ENCODE measurements at regions not wholly inside any gene's neighbourhood (a gene's known extent, or its start where the extent isn't known, plus 50 kb on each side); places are given as distances from the start of the nearest gene placed in this dataset.

DNA sequence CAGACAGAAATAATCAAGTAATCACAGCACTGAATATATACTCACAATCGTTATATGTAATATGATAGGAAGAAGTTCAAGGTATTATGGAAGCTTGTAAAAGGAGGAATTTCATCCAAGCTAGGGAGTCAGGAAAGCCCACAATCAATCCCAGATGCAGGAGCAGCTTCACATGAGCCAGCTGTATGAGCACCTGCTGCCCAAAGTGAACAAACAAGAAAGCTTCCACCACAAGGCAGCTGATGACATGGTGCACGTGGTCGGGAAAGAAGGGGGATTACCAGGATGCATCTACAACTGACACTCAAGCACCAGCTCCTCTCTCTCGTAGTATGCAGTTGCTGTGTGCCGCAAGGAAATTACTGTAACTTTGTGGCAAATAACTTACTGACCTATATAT lies 225.2 kb downstream of the XPNPEP1 start:
- Histone ChIP-seq H3K27ac (ENCODE audit: low read depth, low read length) (no peak overlapping the region), H3K9ac (ENCODE audit: low read depth in 1 of 2, low read length in 2 of 2) (no peak overlapping the region), H3K27me3 (ENCODE audit: control insufficient read depth in 1 of 2, insufficient read depth in 2 of 2, low read length in 2 of 2) (no peaks in the 10 kb centered on the region), H3K4me1 (ENCODE audit: control insufficient read depth in 1 of 2, insufficient read depth in 2 of 2, low read length in 2 of 2) (no peaks in the 10 kb centered on the region), H3K36me3 (ENCODE audit: control insufficient read depth in 1 of 2, insufficient read depth in 2 of 2, low read length in 2 of 2) (no peaks in the 10 kb centered on the region), H3K9me3 (ENCODE audit: control insufficient read depth in 1 of 2, low read length in 2 of 2) (no peaks in the 10 kb centered on the region), H3K4me3 (ENCODE audit: low read depth in 1 of 2, low read length in 2 of 2) (no peak overlapping the region)

DNA sequence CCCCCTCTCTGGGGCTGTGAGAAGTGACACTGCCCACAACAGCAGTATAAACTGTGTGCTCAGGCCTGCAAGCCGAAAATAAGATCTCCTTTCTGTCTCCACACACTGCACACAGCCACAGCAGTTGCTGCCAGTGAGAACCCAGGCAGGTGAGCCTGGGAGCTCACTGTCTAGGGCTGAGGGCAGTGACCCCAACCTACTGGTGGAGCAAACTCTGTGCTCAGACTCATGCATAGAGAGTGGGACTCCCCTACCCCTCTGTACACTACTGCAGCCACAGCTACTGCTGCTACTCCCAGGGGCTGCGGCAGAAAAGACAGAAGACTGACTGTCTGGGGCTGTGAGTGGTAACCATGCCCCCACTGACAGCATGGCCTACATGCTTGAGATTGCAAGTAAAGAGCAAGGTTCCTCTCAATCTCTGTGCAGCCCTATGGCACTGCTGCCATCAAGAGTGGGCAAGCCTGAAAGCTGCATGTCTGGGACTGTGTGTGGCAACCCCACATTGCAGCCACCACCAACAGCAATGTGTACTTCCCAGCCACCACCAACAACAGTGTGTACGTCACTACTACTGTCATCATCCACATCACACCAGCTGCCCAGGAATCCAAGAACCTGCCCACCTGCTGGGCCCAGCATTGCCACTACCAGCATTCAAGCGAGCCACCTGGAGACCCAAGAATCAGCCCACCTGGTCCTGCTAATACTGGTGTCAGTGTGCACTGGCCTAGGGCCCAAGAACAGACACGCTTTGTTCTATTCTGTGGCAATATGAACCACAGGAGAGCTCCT lies 226.1 kb downstream of the XPNPEP1 start:
- H3K27ac ChIP-seq (ENCODE audit: low read depth, low read length): no peak overlapping the region
- H3K4me1 ChIP-seq (ENCODE audit: control insufficient read depth in 1 of 2, insufficient read depth in 2 of 2, low read length in 2 of 2): no peaks in the 10 kb centered on the region
- H3K4me3 ChIP-seq (ENCODE audit: low read depth in 1 of 2, low read length in 2 of 2): no peak overlapping the region
- H3K9ac ChIP-seq (ENCODE audit: low read depth in 1 of 2, low read length in 2 of 2): no peak overlapping the region
- H3K36me3 ChIP-seq (ENCODE audit: control insufficient read depth in 1 of 2, insufficient read depth in 2 of 2, low read length in 2 of 2): no peaks in the 10 kb centered on the region
- H3K9me3 ChIP-seq (ENCODE audit: control insufficient read depth in 1 of 2, low read length in 2 of 2): no peaks in the 10 kb centered on the region
- H3K27me3 ChIP-seq (ENCODE audit: control insufficient read depth in 1 of 2, insufficient read depth in 2 of 2, low read length in 2 of 2): no peaks in the 10 kb centered on the region

GRCh38 chr10:109696462-109696861 lies 226.8 kb downstream of the XPNPEP1 start:
- Histone ChIP-seq H3K9ac (ENCODE audit: low read depth in 1 of 2, low read length in 2 of 2) (no peak overlapping the region), H3K4me1 (ENCODE audit: control insufficient read depth in 1 of 2, insufficient read depth in 2 of 2, low read length in 2 of 2) (no peaks in the 10 kb centered on the region), H3K27ac (ENCODE audit: low read depth, low read length) (no peak overlapping the region), H3K9me3 (ENCODE audit: control insufficient read depth in 1 of 2, low read length in 2 of 2) (no peaks in the 10 kb centered on the region), H3K36me3 (ENCODE audit: control insufficient read depth in 1 of 2, insufficient read depth in 2 of 2, low read length in 2 of 2) (no peaks in the 10 kb centered on the region), H3K27me3 (ENCODE audit: control insufficient read depth in 1 of 2, insufficient read depth in 2 of 2, low read length in 2 of 2) (no peaks in the 10 kb centered on the region), H3K4me3 (ENCODE audit: low read depth in 1 of 2, low read length in 2 of 2) (no peak overlapping the region)

DNA sequence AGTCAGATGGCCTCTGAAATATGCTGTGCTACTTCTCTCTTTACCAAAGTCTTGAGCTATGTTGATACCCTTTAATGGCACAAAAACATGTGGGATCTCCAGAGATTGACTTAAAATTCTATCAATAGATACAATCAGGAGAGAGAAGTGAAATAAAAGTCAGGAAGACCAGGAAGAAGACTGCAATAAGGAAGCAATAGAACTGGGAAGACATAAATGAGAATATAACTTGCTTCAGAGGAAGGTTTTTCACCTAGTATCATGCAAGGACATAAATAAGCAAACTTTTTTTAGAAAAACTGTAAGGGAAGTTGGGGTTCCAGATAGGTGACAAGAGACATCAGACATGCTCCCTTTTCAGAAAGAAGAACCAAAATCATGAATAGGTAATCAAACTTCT lies 227.3 kb downstream of the XPNPEP1 start:
- H3K9me3 ChIP-seq (ENCODE audit: control insufficient read depth in 1 of 2, low read length in 2 of 2): no peaks in the 10 kb centered on the region
- no peak overlapping the region for H3K27ac ChIP-seq (ENCODE audit: low read depth, low read length)
- H3K36me3 ChIP-seq (ENCODE audit: control insufficient read depth in 1 of 2, insufficient read depth in 2 of 2, low read length in 2 of 2): no peaks in the 10 kb centered on the region
- H3K27me3 ChIP-seq (ENCODE audit: control insufficient read depth in 1 of 2, insufficient read depth in 2 of 2, low read length in 2 of 2): no peaks in the 10 kb centered on the region
- no peaks in the 10 kb centered on the region for H3K4me1 ChIP-seq (ENCODE audit: control insufficient read depth in 1 of 2, insufficient read depth in 2 of 2, low read length in 2 of 2)
- H3K4me3 ChIP-seq (ENCODE audit: low read depth in 1 of 2, low read length in 2 of 2): no peak overlapping the region
- H3K9ac ChIP-seq (ENCODE audit: low read depth in 1 of 2, low read length in 2 of 2): no peak overlapping the region

- no peaks in the 10 kb centered on the region for H3K36me3 ChIP-seq (ENCODE audit: control insufficient read depth in 1 of 2, insufficient read depth in 2 of 2, low read length in 2 of 2)
- H3K9me3 ChIP-seq (ENCODE audit: control insufficient read depth in 1 of 2, low read length in 2 of 2): no peaks in the 10 kb centered on the region
- no peaks in the 10 kb centered on the region for H3K27me3 ChIP-seq (ENCODE audit: control insufficient read depth in 1 of 2, insufficient read depth in 2 of 2, low read length in 2 of 2)
- H3K4me3 ChIP-seq (ENCODE audit: low read depth in 1 of 2, low read length in 2 of 2): no peak overlapping the region
- H3K9ac ChIP-seq (ENCODE audit: low read depth in 1 of 2, low read length in 2 of 2): no peak overlapping the region
- H3K4me1 ChIP-seq (ENCODE audit: control insufficient read depth in 1 of 2, insufficient read depth in 2 of 2, low read length in 2 of 2): no peaks in the 10 kb centered on the region
- no peak overlapping the region for H3K27ac ChIP-seq (ENCODE audit: low read depth, low read length)
Observed at GRCh38 chr10:109689785-109690184, 233.5 kb downstream of the XPNPEP1 start.

- Histone ChIP-seq H3K9ac (ENCODE audit: low read depth in 1 of 2, low read length in 2 of 2) (no peak overlapping the region), H3K4me1 (ENCODE audit: control insufficient read depth in 1 of 2, insufficient read depth in 2 of 2, low read length in 2 of 2) (no peaks in the 10 kb centered on the region), H3K27ac (ENCODE audit: low read depth, low read length) (no peak overlapping the region), H3K9me3 (ENCODE audit: control insufficient read depth in 1 of 2, low read length in 2 of 2) (no peaks in the 10 kb centered on the region), H3K4me3 (ENCODE audit: low read depth in 1 of 2, low read length in 2 of 2) (no peak overlapping the region), H3K36me3 (ENCODE audit: control insufficient read depth in 1 of 2, insufficient read depth in 2 of 2, low read length in 2 of 2) (no peaks in the 10 kb centered on the region), H3K27me3 (ENCODE audit: control insufficient read depth in 1 of 2, insufficient read depth in 2 of 2, low read length in 2 of 2) (no peaks in the 10 kb centered on the region)
Observed at GRCh38 chr10:109679478-109679877, 243.8 kb downstream of the XPNPEP1 start.

GRCh38 chr10:109678857-109679256 lies 244.5 kb downstream of the XPNPEP1 start:
- Histone ChIP-seq H3K36me3 (ENCODE audit: control insufficient read depth in 1 of 2, insufficient read depth in 2 of 2, low read length in 2 of 2) (no peaks in the 10 kb centered on the region), H3K27ac (ENCODE audit: low read depth, low read length) (no peak overlapping the region), H3K9me3 (ENCODE audit: control insufficient read depth in 1 of 2, low read length in 2 of 2) (no peaks in the 10 kb centered on the region), H3K4me3 (ENCODE audit: low read depth in 1 of 2, low read length in 2 of 2) (no peak overlapping the region), H3K9ac (ENCODE audit: low read depth in 1 of 2, low read length in 2 of 2) (no peak overlapping the region), H3K27me3 (ENCODE audit: control insufficient read depth in 1 of 2, insufficient read depth in 2 of 2, low read length in 2 of 2) (no peaks in the 10 kb centered on the region), H3K4me1 (ENCODE audit: control insufficient read depth in 1 of 2, insufficient read depth in 2 of 2, low read length in 2 of 2) (no peaks in the 10 kb centered on the region)

DNA sequence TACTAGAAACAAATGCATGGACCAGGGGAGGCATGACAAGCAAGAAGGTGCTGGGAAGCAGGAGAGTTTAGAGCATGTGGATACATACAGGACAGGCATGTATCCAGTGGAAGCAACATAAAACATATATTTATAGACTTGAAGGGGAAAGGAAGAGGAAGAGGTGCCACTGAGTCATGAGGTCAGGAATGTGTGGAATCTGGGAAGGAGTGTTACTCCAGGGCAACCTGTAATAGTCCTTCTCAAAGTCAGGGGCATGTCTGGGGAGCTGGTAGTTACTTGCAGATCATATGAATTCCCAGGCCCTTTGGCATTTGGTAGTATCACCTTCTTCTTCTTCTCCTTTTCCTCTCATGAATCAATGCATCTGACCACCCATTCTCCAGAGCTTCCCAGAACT lies 246.6 kb downstream of the XPNPEP1 start:
- H3K9me3 ChIP-seq (ENCODE audit: control insufficient read depth in 1 of 2, low read length in 2 of 2): no peaks in the 10 kb centered on the region
- no peaks in the 10 kb centered on the region for H3K4me1 ChIP-seq (ENCODE audit: control insufficient read depth in 1 of 2, insufficient read depth in 2 of 2, low read length in 2 of 2)
- H3K4me3 ChIP-seq (ENCODE audit: low read depth in 1 of 2, low read length in 2 of 2): no peak overlapping the region
- no peak overlapping the region for H3K9ac ChIP-seq (ENCODE audit: low read depth in 1 of 2, low read length in 2 of 2)
- H3K27me3 ChIP-seq (ENCODE audit: control insufficient read depth in 1 of 2, insufficient read depth in 2 of 2, low read length in 2 of 2): no peaks in the 10 kb centered on the region
- H3K27ac ChIP-seq (ENCODE audit: low read depth, low read length): no peak overlapping the region
- H3K36me3 ChIP-seq (ENCODE audit: control insufficient read depth in 1 of 2, insufficient read depth in 2 of 2, low read length in 2 of 2): no peaks in the 10 kb centered on the region

DNA sequence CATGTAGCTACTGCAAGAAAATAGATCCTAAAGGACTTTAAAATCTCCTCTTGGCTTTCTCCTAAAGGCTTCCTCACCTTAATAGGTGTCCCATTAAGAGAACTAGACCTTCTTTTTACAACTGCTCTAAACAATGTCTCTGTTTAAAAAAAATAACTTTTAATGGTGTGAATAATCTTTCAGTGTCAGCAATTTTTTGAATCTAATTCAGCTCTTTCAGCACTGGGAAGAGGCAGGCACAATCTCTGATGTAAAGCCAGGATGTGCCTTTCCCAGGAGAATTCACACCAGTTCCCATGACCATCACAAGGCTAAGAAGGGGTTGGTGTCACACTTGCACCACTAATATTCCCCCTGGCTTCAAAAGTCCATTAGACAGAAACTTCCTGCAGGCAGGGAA lies 254.6 kb downstream of the XPNPEP1 start:
- no peaks in the 10 kb centered on the region for H3K9me3 ChIP-seq (ENCODE audit: control insufficient read depth in 1 of 2, low read length in 2 of 2)
- no peak overlapping the region for H3K27ac ChIP-seq (ENCODE audit: low read depth, low read length)
- no peaks in the 10 kb centered on the region for H3K36me3 ChIP-seq (ENCODE audit: control insufficient read depth in 1 of 2, insufficient read depth in 2 of 2, low read length in 2 of 2)
- no peak overlapping the region for H3K4me3 ChIP-seq (ENCODE audit: low read depth in 1 of 2, low read length in 2 of 2)
- H3K4me1 ChIP-seq (ENCODE audit: control insufficient read depth in 1 of 2, insufficient read depth in 2 of 2, low read length in 2 of 2): no peaks in the 10 kb centered on the region
- no peaks in the 10 kb centered on the region for H3K27me3 ChIP-seq (ENCODE audit: control insufficient read depth in 1 of 2, insufficient read depth in 2 of 2, low read length in 2 of 2)
- no peak overlapping the region for H3K9ac ChIP-seq (ENCODE audit: low read depth in 1 of 2, low read length in 2 of 2)

GRCh38 chr10:109668154-109668665 lies 255.1 kb downstream of the XPNPEP1 start:
- Histone ChIP-seq H3K36me3 (ENCODE audit: control insufficient read depth in 1 of 2, insufficient read depth in 2 of 2, low read length in 2 of 2) (no peaks in the 10 kb centered on the region), H3K9me3 (ENCODE audit: control insufficient read depth in 1 of 2, low read length in 2 of 2) (no peaks in the 10 kb centered on the region), H3K4me3 (ENCODE audit: low read depth in 1 of 2, low read length in 2 of 2) (no peak overlapping the region), H3K27ac (ENCODE audit: low read depth, low read length) (no peak overlapping the region), H3K9ac (ENCODE audit: low read depth in 1 of 2, low read length in 2 of 2) (no peak overlapping the region), H3K4me1 (ENCODE audit: control insufficient read depth in 1 of 2, insufficient read depth in 2 of 2, low read length in 2 of 2) (no peaks in the 10 kb centered on the region), H3K27me3 (ENCODE audit: control insufficient read depth in 1 of 2, insufficient read depth in 2 of 2, low read length in 2 of 2) (no peaks in the 10 kb centered on the region)

Measured in duodenal mucosa (tissue), 2 donors.